ENCODE measurements at regions not wholly inside any gene's neighbourhood (a gene's known extent, or its start where the extent isn't known, plus 50 kb on each side); places are given as distances from the start of the nearest gene placed in this dataset.

DNA sequence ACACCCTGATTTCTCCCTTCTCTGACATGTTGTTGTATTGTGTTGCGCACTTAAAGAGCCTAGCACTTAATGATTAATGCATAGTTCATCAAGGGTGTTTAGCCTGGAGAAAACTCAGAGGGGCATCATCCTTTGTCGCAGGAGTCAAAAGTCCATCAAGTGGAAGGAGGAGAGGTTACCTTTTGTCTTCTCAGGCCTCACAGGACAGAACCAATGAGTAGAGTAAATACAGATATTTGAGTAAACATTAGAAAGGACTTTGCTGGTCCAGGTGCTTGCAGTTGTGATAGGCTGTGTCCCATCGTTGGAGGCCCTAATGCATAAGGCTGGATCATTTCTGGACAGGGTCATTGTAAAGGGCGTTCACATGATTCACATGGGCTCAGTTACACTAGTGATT lies 430.9 kb downstream of the PCNX1 start:
- Histone ChIP-seq H3K36me3 (ENCODE audit: control insufficient read depth in 2 of 3, insufficient read depth in 3 of 3, low read length in 3 of 3) (no peaks in the 10 kb centered on the region), H3K4me1 (ENCODE audit: control insufficient read depth in 2 of 3, insufficient read depth in 2 of 3, low read depth in 1 of 3, low read length in 3 of 3) (peaks cover 0 to 10% (median 0%) of the 10 kb centered on the region in 3 donors), H3K9me3 (ENCODE audit: control insufficient read depth in 2 of 3, insufficient read depth in 1 of 3, low read length in 3 of 3) (no peaks in the 10 kb centered on the region), H3K4me3 (ENCODE audit: low read length in 3 of 3) (no peak overlapping the region), H3K9ac (ENCODE audit: low read length in 3 of 3) (no peak overlapping the region), H3K27ac (ENCODE audit: low read depth in 2 of 2, low read length in 2 of 2) (no peak overlapping the region), H3K27me3 (ENCODE audit: control insufficient read depth, insufficient read depth, low read length) (no peaks in the 10 kb centered on the region)
- FAIRE-seq (no peak), DNase-seq (no peak)
- TF ChIP-seq, protein P1, sequence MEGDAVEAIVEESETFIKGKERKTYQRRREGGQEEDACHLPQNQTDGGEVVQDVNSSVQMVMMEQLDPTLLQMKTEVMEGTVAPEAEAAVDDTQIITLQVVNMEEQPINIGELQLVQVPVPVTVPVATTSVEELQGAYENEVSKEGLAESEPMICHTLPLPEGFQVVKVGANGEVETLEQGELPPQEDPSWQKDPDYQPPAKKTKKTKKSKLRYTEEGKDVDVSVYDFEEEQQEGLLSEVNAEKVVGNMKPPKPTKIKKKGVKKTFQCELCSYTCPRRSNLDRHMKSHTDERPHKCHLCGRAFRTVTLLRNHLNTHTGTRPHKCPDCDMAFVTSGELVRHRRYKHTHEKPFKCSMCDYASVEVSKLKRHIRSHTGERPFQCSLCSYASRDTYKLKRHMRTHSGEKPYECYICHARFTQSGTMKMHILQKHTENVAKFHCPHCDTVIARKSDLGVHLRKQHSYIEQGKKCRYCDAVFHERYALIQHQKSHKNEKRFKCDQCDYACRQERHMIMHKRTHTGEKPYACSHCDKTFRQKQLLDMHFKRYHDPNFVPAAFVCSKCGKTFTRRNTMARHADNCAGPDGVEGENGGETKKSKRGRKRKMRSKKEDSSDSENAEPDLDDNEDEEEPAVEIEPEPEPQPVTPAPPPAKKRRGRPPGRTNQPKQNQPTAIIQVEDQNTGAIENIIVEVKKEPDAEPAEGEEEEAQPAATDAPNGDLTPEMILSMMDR (IDR thresholded peaks at IDR 0.05; ENCODE audit: borderline replicate concordance, extremely low read depth, insufficient read depth), result no peak
- intact Hi-C loops (cut with DNase I), result no loop called here

DNA sequence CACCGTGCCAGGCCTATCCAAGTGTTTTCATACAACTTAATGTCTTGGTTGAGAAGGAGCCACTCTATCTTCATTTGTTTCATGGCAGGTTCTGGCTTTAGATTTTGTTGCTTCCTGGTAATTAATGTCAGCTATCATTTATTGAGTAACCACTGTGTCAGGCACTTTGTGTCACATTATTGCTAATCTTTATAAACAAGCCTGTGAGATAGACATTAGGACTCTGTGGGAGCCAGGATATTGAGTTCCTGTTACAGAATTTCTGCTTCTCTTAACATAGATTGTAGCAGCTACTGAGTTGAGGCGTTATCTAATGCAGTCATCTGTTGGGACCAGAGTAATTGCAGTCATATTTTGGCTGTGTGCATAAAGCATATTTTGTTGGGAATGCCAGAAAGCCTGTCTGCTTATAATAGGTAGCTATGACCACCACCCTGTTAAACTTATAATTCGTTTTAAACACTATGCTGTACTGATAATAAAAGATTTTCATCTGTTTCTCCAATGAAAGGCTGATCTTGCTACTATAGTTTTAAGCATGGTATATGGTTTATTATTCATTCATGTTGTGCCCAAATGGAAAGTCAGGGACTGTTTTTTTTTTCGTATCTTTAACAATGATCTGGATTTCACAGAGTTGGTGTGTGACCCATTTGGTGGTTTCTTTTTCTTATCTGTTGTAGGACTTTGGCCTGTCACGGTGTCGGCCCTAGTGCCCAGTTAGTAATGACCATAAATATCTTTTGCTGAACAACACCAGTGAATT lies 432.6 kb downstream of the PCNX1 start:
- H3K4me1 ChIP-seq (ENCODE audit: control insufficient read depth in 2 of 3, insufficient read depth in 2 of 3, low read depth in 1 of 3, low read length in 3 of 3), result peaks cover 0 to 10% (median 0%) of the 10 kb centered on the region in 3 donors
- no peak for DNase-seq
- no peak for FAIRE-seq
- no peak overlapping the region for H3K4me3 ChIP-seq (ENCODE audit: low read length in 3 of 3)
- no peak overlapping the region for H3K9ac ChIP-seq (ENCODE audit: low read length in 3 of 3)
- TF ChIP-seq, protein P1 (IDR thresholded peaks at IDR 0.05; ENCODE audit: borderline replicate concordance, extremely low read depth, insufficient read depth), result no peak
- no peaks in the 10 kb centered on the region for H3K27me3 ChIP-seq (ENCODE audit: control insufficient read depth, insufficient read depth, low read length)
- H3K36me3 ChIP-seq (ENCODE audit: control insufficient read depth in 2 of 3, insufficient read depth in 3 of 3, low read length in 3 of 3), result no peaks in the 10 kb centered on the region
- no peak overlapping the region for H3K27ac ChIP-seq (ENCODE audit: low read depth in 2 of 2, low read length in 2 of 2)
- no peaks in the 10 kb centered on the region for H3K9me3 ChIP-seq (ENCODE audit: control insufficient read depth in 2 of 3, insufficient read depth in 1 of 3, low read length in 3 of 3)
- intact Hi-C loops (cut with DNase I), result no loop called here

DNA sequence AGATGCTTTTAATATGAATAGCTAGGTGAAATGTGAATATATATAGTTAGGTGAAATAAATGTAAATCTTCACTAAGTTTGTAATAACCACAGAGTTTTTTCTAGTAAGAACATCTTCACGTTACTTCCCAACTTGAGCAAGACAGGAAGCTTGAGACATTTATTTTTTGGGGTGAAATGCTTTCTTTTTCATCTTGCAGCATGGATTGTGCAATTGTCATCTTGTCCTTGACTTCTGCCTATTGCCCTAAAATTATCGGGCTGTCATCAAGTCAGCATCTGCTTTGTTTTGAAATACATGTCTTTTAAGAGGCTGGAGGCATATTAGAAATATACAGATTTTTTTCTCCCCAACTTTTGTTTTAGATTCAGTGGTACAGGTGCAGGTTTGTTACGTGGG lies 433.9 kb downstream of the PCNX1 start:
- no peak overlapping the region for H3K4me3 ChIP-seq (ENCODE audit: low read length in 3 of 3)
- no peak overlapping the region for H3K9ac ChIP-seq (ENCODE audit: low read length in 3 of 3)
- no peaks in the 10 kb centered on the region for H3K27me3 ChIP-seq (ENCODE audit: control insufficient read depth, insufficient read depth, low read length)
- no peak overlapping the region for H3K27ac ChIP-seq (ENCODE audit: low read depth in 2 of 2, low read length in 2 of 2)
- DNase-seq, result no peak
- FAIRE-seq, result no peak
- no peaks in the 10 kb centered on the region for H3K9me3 ChIP-seq (ENCODE audit: control insufficient read depth in 2 of 3, insufficient read depth in 1 of 3, low read length in 3 of 3)
- peaks cover 0 to 7% (median 0%) of the 10 kb centered on the region in 3 donors for H3K4me1 ChIP-seq (ENCODE audit: control insufficient read depth in 2 of 3, insufficient read depth in 2 of 3, low read depth in 1 of 3, low read length in 3 of 3)
- TF ChIP-seq, protein P1 (IDR thresholded peaks at IDR 0.05; ENCODE audit: borderline replicate concordance, extremely low read depth, insufficient read depth), result no peak
- intact Hi-C loops (cut with DNase I), result no loop called here
- H3K36me3 ChIP-seq (ENCODE audit: control insufficient read depth in 2 of 3, insufficient read depth in 3 of 3, low read length in 3 of 3), result no peaks in the 10 kb centered on the region

Measured in kidney (tissue), 13 donors.